MG63 (cell line): ENCODE measurements at regions not wholly inside any gene's neighbourhood (a gene's known extent, or its start where the extent isn't known, plus 50 kb on each side); places are given as distances from the start of the nearest gene placed in this dataset.
A peak's percentile ranks its signal among the peaks of the same experiment; 100 is the strongest.

Source experiments
- DNase-seq: peaks from one replicate; pipeline ENCODE4 v3.0.0-alpha.2; 2020
- H3K27me3 ChIP-seq: fragments of 250-450 bp; sonication (Bioruptor Pico); 2 replicates; pipeline ENCODE4 v1.5.1; 2020; ENCODE audit warnings: mild to moderate bottlenecking, moderate library complexity
- H3K36me3 ChIP-seq: fragments of 250-450 bp; sonication (Bioruptor Pico); 2 replicates; pipeline ENCODE4 v1.5.1; 2020; ENCODE audit warnings: mild to moderate bottlenecking, moderate library complexity
- H3K4me3 ChIP-seq: fragments of 250-450 bp; sonication (Bioruptor Pico); 2 replicates; pipeline ENCODE4 v1.5.1; 2020; ENCODE audit warnings: mild to moderate bottlenecking, moderate library complexity
- H3K9me3 ChIP-seq: fragments of 250-450 bp; sonication (Bioruptor Pico); 2 replicates; pipeline ENCODE4 v1.5.1; 2020; ENCODE audit warnings: mild to moderate bottlenecking, moderate library complexity

DNA sequence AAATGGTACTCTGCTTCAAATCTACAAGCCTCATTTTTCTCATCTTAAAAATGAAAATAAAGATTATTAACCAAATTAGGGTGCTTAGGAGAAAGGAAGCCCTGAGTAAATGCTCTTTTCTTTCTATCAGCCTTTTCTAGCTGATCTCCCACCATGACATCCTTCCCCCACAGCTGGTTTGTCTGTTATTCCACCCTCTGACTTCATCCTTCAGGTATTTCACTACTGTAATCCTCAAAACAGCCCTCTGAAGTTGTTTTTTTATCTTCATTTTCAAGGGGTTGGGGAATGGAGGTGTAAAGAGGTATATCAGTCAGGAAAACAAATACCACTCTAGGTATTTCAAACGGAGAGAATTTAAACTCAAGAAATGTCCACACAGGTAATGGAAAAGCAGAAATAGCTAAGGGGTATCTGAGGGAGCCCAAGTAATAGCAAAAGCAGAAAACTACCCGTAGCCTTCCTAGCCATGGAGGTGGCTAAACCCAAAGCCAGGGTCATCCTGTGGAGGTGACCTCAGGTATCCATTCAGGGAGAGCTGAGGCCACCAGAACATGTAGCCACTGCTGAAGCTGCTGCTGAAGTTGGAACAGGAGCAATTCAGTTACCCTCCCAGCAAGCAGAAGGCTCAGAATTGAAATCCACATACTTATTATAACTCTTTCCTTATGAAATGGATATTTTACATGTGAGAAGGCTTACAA, 990.9 kb upstream of the ACVR2A start:
- no peak for DNase-seq
- no peaks in the 10 kb centered on the region for H3K36me3 ChIP-seq
- H3K9me3 ChIP-seq, result no peaks in the 10 kb centered on the region
- no peaks in the 10 kb centered on the region for H3K27me3 ChIP-seq
- no peak overlapping the region for H3K4me3 ChIP-seq

DNA sequence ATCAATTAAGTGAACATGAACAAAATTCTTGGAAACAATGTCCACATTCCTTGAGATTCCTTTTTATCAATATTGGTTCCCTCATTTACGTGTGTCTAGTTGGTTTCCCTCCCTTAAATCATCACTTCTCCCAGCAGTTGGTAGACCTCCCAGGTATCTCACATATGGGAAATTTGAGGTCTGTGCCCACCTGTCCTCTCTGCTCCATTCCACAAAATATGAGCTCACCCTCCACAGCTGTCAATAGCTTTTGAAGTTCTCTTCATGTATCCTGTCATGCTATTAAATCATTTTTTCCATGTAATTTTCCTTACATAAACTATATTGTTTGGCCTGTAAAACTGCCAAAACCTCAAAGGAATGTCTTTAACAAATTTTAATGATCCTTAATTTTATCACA, 992.2 kb upstream of the ACVR2A start:
- Histone ChIP-seq H3K27me3 (no peaks in the 10 kb centered on the region), H3K36me3 (no peaks in the 10 kb centered on the region), H3K9me3 (no peaks in the 10 kb centered on the region), H3K4me3 (no peak overlapping the region)
- no peak for DNase-seq

DNA sequence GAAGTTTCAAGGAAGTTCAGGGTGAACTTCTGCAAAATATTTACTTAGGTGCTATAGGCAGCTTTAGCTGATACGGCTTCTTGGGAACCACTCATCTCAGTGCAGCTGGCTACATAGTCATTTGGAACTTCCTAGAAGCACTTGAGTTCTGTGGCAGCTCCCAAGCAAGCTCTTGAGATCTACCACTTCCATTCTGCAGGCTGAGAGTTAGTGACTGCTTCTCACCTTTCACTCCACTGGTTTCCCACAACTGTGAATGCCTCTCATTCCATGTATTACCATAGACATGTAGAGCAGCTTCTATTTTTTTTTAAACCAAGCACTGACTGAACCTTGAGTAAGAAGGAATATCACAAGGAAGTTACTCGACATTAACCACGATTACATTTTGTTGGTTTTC, 994.1 kb upstream of the ACVR2A start:
- no peaks in the 10 kb centered on the region for H3K9me3 ChIP-seq
- no peak overlapping the region for H3K4me3 ChIP-seq
- no peaks in the 10 kb centered on the region for H3K36me3 ChIP-seq
- DNase-seq, result no peak
- H3K27me3 ChIP-seq, result no peaks in the 10 kb centered on the region

DNA sequence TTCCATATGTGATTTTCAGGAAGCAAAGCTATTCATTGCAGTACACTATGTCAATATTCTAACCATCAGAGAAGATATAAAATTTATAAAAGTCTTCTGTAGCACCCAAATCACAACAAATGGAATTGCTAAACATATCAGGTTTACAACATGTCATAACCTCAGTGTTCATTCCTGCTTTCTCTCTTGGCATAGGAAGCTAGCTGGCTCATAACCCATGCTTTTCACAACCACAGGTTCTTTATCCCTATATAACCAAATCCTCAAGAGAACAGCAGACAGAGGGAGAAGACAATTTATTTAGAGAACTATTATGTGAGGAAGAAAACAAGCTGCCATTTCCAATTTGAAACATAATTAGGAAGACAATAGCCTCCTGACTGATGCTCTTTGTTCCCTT, 997.0 kb upstream of the ACVR2A start:
- Histone ChIP-seq H3K27me3 (no peaks in the 10 kb centered on the region), H3K9me3 (no peaks in the 10 kb centered on the region), H3K4me3 (no peak overlapping the region), H3K36me3 (no peaks in the 10 kb centered on the region)
- DNase-seq, result no peak

DNA sequence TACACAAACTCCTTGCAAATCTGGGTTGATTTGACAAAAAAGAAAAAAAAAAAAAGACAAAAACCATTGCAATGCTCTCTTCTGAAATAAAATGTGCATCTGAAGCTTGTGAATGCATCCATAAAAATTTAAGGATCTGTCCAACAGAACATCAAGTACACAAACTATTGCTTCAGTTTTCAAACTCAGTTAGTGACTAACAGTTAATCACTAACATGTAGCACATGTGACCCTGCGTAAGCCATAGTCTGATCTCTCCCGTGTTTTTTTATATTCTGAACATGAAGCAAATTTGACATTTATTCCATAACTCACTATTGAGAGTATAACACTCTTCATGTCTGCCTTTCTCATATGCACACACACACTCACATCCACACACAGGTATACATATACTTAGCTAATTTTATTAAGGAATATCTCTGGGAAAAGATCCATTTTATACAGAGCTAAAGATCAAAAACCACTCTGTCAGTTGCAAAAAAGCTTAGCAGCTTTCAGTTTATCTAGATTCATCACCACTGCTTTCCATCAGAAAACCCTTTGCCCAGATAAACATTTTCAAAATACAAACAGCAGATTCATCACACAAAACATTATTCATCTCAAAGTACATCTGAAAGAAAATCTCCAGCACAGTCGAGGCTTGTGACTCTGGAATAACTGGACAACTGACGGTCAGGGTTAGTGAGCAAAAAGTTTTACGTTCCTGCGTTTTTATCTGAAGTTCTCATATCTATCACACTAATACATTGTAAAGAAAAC, 1000.4 kb upstream of the ACVR2A start:
- no peaks in the 10 kb centered on the region for H3K36me3 ChIP-seq
- H3K9me3 ChIP-seq, result no peaks in the 10 kb centered on the region
- DNase-seq, result no peak
- H3K27me3 ChIP-seq, result no peaks in the 10 kb centered on the region
- no peak overlapping the region for H3K4me3 ChIP-seq

DNA sequence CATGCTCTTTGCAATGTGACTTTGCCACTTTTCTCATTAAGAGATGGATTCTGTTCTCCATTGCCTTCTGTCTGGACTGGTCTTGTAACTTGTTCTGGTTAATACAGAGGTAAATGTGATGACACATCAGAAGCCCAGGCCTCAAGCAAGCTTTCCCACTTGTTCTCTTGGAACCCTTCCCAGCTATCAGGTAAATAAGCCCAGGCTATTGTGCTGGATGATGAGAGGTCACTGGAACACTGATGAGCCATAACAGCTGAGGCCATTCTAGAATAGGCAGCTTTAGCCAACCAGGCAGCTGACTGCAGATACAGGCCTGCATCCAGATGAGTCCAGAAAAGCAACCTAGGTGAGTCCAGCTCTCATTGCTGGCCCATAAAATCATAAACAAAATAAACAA, 1007.0 kb upstream of the ACVR2A start:
- no peak for DNase-seq

DNA sequence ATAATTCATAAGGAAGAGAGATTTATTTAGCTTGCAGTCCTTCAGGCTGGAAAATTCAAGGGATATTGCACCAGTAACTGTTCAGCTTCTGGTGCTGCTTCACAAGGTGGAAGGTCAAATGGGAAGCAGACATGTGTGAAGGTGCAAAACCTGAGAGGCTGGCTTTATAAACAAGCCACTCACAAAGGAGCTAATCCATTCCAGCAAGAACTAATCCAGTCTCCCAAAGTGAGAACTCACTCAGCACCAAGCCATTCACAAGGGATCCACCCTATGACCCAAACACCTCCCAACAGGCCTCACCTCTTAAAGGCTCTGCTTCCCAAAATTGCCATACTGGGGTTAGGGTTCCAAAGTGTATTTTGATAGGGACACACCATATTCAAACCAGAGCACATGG, 1018.4 kb upstream of the ACVR2A start:
- Histone ChIP-seq H3K9me3 (peaks cover 2% of the 10 kb centered on the region; the same call in 1 of the 2 replicates), H3K4me3 (no peak overlapping the region), H3K36me3 (no peaks in the 10 kb centered on the region), H3K27me3 (no peaks in the 10 kb centered on the region)
- no peak for DNase-seq

More for the DNA sequence above, 1007.0 kb upstream of the ACVR2A start:
- H3K9me3 ChIP-seq, result no peaks in the 10 kb centered on the region
- H3K36me3 ChIP-seq, result no peaks in the 10 kb centered on the region
- no peak overlapping the region for H3K4me3 ChIP-seq
- no peaks in the 10 kb centered on the region for H3K27me3 ChIP-seq

DNA sequence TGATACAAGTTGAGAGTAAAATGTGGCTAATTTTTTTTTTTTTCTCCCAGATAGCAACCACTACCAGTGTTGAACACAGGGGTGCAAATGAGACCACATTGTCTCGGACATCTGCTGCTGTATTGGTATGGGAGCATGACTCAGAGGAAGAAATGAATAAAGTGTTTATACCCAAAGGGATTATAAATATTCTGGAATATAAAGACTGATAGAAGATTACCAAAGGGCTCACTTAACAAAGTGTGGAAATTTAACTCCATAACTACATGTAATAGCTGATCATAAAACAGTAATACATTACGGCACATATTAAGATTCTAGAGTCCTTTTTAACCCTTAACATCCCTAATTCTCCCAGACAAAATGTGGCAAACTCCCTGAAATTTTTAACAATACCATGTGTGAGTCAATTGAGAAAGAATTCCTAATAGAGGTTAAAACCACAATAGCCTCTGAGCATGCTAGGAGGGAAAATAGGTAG, 1023.0 kb upstream of the ACVR2A start:
- Histone ChIP-seq H3K9me3 (peaks cover 2% of the 10 kb centered on the region; the same call in 1 of the 2 replicates), H3K27me3 (no peaks in the 10 kb centered on the region), H3K4me3 (no peak overlapping the region), H3K36me3 (no peaks in the 10 kb centered on the region)
- DNase-seq, result peak; percentile 50

DNA sequence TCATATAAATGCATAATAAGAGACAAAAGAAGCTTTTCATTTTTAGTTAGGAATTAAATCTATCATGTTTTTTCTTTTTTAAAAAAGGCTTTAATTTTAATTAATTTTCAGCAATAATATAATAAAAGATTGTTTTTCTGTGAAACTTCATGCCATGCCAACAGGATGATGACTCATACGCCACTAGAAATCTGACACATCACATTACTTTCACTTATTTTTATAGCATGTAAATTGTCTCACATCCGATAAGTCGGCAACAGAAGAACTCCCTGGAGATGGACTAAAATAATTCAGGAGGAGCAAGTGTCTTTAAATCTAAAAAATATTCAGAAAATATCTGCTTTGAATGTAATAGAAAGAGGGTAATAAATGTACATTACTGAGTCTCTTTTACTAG, 1024.2 kb upstream of the ACVR2A start:
- Histone ChIP-seq H3K27me3 (no peaks in the 10 kb centered on the region), H3K36me3 (no peaks in the 10 kb centered on the region), H3K9me3 (peaks cover 2% of the 10 kb centered on the region; the same call in 1 of the 2 replicates), H3K4me3 (no peak overlapping the region)
- DNase-seq, result peak; percentile 9

DNA sequence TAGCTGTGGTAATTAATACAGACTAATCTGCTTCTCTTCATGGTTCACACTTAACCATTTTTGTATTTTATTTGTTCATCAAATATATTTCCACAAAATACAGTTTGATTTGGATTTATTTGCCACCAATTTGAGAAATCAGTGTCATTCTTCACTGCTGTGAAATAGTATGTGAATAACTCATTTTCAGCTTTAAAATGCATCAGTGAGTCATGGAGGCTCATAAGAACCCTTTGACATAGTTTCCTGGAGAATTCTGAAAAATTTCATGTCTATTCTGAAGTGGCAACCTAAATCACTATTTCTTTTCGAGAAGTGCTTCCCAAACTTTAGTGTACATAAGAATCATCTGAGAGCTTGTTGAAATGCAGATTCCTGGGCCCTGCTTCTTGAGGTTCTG, 1026.7 kb upstream of the ACVR2A start:
- no peaks in the 10 kb centered on the region for H3K9me3 ChIP-seq
- H3K27me3 ChIP-seq, result no peaks in the 10 kb centered on the region
- H3K4me3 ChIP-seq, result no peak overlapping the region
- no peaks in the 10 kb centered on the region for H3K36me3 ChIP-seq
- no peak for DNase-seq

DNA sequence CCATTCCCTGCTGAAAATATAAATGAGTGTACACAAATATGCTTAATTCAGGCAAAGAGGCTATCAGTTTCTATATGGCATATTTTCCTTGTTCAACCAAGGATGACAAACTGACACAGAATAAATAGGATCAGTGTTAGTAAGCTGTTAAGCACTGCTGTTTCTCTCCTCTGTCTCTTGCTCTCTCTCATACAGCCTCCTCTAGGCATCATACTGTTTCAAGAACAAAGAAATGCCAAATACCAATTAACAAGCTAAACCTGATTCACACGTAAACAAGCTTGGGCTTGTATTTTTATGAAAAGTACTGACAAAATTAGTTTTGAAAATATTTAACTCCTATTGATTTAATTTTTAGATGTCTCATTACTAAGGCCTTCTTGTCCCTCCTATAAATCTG, 1027.2 kb upstream of the ACVR2A start:
- peaks cover 2% of the 10 kb centered on the region; the same call in 1 of the 2 replicates for H3K9me3 ChIP-seq
- no peak for DNase-seq
- H3K27me3 ChIP-seq, result no peaks in the 10 kb centered on the region
- H3K36me3 ChIP-seq, result no peaks in the 10 kb centered on the region
- no peak overlapping the region for H3K4me3 ChIP-seq

DNA sequence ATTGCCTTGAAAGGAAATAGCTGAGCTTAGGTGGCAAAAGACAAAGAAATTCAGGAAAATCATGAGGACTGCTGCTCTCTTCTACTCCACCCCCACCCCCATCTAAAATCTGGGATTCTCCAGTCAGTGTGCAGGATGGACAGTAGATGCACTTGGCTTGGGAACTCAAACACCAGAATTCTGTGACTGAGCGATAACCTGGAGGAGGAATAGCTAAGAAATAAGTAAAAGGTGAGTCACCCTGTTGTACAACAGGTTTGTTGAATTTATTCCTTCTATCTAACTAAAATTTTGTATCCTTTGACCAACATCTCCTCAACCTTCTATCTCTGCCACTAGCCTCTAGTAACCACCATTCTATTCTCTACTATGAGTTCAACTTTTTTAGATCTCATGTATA, 1029.9 kb upstream of the ACVR2A start:
- Histone ChIP-seq H3K4me3 (no peak overlapping the region), H3K27me3 (no peaks in the 10 kb centered on the region), H3K36me3 (no peaks in the 10 kb centered on the region), H3K9me3 (peaks cover 4% of the 10 kb centered on the region; the same call in 1 of the 2 replicates)
- no peak for DNase-seq

DNA sequence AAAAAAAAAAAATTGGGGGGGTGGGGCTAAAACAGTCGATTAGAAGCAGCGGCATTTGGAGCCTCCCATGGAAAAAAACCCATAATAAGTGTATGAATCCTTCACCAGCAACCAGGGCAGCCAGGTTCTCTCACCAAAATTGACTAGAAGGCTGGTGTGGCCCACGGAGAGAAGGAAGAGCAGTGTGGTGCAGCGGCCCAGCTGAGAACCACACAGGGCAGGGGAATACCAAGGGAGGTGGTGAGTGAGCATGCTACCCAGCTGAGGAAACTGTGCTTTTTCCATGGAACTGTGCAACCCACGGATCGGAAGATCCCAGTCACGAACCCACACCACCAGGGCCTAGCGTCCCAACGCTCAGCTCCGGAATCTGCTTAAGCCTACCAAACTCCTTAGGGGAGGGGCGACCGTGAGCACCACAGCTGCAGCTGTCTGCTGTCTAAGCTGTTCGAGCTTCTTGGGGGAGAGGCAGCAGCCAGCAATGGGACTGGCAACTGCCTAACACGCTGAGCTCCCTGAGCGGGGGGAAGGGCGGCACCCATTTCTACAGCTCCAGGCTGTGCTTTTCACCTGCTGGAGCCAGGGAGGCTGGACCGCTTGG, 1037.2 kb upstream of the ACVR2A start:
- no peaks in the 10 kb centered on the region for H3K36me3 ChIP-seq
- no peaks in the 10 kb centered on the region for H3K27me3 ChIP-seq
- peaks cover 3% of the 10 kb centered on the region; the same call in 1 of the 2 replicates for H3K9me3 ChIP-seq
- no peak for DNase-seq
- no peak overlapping the region for H3K4me3 ChIP-seq

DNA sequence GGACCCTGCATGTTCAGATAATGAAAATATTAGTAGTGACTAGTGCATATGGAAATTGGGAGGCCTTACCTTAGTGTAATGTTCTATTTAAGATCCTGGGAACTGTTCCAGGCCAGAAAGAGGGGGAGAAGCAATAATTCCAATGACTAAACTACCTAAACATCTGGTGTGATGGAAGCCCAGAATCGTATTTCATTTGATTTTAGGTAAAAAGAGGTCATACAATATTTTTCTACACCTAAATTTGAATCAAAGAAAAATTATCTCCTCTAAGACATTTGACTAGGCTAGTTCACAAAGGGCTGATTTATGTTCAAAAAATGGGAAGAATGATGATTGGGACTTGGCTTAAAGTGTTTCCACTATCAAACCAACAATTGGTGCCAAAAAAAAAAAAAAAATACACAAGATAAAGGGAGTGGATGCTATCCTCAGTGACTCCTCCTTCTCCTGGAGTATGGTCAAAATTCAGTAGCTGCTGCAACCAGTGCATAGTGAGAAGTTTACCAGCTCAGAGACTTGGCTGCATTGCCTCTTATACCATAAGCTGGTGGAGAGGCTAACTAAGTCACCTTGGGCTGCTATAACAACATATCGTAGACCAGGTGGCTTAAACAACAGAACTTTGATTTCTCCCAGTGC, 1038.3 kb upstream of the ACVR2A start:
- no peaks in the 10 kb centered on the region for H3K36me3 ChIP-seq
- no peaks in the 10 kb centered on the region for H3K9me3 ChIP-seq
- H3K27me3 ChIP-seq, result no peaks in the 10 kb centered on the region
- H3K4me3 ChIP-seq, result no peak overlapping the region
- no peak for DNase-seq

DNA sequence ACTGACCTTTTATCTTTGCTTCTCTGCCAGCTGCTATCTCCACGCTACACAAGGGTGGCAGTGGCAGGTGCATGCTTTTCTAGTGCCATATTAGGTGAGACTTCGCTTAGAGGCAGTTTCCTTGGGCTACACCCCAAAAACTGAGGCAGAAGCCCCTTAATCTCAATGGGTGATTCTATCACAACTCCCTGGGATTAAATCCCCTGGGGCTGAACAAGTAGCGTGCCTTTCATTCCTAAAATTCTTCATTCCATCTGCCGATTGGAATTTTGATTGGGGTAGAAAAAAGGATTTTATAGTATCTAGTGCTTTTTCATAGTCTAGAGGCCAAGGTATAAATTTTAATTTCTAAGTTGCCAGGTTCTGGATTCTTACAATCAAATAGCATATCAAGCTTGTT, 1040.5 kb upstream of the ACVR2A start:
- Histone ChIP-seq H3K9me3 (no peaks in the 10 kb centered on the region), H3K36me3 (no peaks in the 10 kb centered on the region), H3K27me3 (no peaks in the 10 kb centered on the region), H3K4me3 (no peak overlapping the region)
- no peak for DNase-seq

DNA sequence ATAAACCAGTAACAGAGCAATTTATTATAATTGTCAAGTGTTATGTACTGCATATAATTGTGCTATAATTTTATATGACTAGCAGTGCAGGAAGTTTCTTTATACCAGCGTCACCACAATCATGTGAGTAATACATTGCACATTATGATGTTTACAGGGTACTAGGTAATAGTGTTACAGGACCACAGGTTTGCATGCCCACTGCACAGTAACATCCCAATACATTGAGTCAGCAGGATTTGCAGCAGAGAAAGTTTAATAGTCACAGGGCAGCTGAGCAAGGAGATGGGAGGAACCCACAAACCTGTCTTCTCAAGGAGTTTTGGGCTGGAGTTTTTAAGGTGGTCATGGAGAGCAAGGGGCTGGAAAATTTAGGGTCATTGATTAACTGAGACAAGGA, 1042.9 kb upstream of the ACVR2A start:
- no peaks in the 10 kb centered on the region for H3K27me3 ChIP-seq
- H3K4me3 ChIP-seq, result no peak overlapping the region
- H3K9me3 ChIP-seq, result no peaks in the 10 kb centered on the region
- no peak for DNase-seq
- no peaks in the 10 kb centered on the region for H3K36me3 ChIP-seq

DNA sequence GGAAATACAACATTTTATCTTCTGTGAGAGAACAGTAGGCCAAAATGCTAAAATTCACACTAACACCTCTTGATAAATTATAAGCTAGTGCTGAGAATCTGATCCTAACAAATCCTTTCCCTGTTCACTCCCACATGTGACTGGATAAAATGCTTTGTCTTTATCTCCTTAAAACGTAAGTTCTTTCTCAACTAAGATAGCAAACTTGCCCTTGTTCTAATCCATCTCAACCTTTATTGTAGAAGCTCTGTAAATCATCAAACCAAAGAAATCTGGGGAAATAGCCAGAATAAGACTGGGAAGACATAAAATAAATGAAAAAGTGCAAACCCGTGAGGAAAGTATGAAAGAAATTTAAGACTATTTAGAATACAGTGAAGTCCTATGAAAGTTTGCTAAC, 1058.4 kb upstream of the ACVR2A start:
- H3K36me3 ChIP-seq, result no peaks in the 10 kb centered on the region
- no peaks in the 10 kb centered on the region for H3K9me3 ChIP-seq
- DNase-seq, result no peak
- H3K4me3 ChIP-seq, result no peak overlapping the region
- H3K27me3 ChIP-seq, result no peaks in the 10 kb centered on the region
